NB4 (cell line): ENCODE measurements at regions not wholly inside any gene's neighbourhood (a gene's known extent, or its start where the extent isn't known, plus 50 kb on each side); places are given as distances from the start of the nearest gene placed in this dataset.

ENCODE experiments used
- CTCF ChIP-seq: IDR thresholded peaks from one replicate; pipeline ENCODE4 v1.5.1; 2012; ENCODE audit warnings: low read depth, low read length
- POLR2A ChIP-seq: IDR thresholded peaks from 2 replicates; pipeline ENCODE4 v1.6.1; 2011; ENCODE audit warnings: mild to moderate bottlenecking; ENCODE audit not compliant: insufficient read length; ENCODE audit errors: extremely low read depth

GRCh38 chr18:51915176-51915575 is 424.8 kb upstream of the DCC start:
- no peak for TF ChIP-seq CTCF
- no peak for TF ChIP-seq POLR2A
